Activated effector memory CD4-positive, alpha-beta T cell treated with Interleukin-2 at 50 U/mL for 16 hours (primary cell): ENCODE measurements at regions not wholly inside any gene's neighbourhood (a gene's known extent, or its start where the extent isn't known, plus 50 kb on each side); places are given as distances from the start of the nearest gene placed in this dataset.
"Not testable (repeated sequence)": the region's sequence is repeated elsewhere in the genome, so short reads cannot be mapped to it uniquely, and the experiment has no call there.

Experiments
- DNase-seq: peaks from one replicate; pipeline ENCODE4 v3.0.0-alpha.2; 2020

GRCh38 chr11:115636753-115637527, 132.7 kb upstream of the CADM1 start:
- DNase-seq: no peak

GRCh38 chr11:115633977-115634376, 129.8 kb upstream of the CADM1 start:
- not testable (repeated sequence) for DNase-seq

GRCh38 chr11:115632061-115632460, 127.8 kb upstream of the CADM1 start:
- DNase-seq: no peak

- no peak for DNase-seq
Observed at GRCh38 chr11:115631609-115632008, 127.4 kb upstream of the CADM1 start.

GRCh38 chr11:115630214-115630613, 126.0 kb upstream of the CADM1 start:
- DNase-seq: no peak

- DNase-seq: no peak
Observed at GRCh38 chr11:115629456-115630015, 125.3 kb upstream of the CADM1 start.

- no peak for DNase-seq
Observed at GRCh38 chr11:115627666-115628460, 123.6 kb upstream of the CADM1 start.

GRCh38 chr11:115627071-115627470, 122.9 kb upstream of the CADM1 start:
- DNase-seq: no peak

- no peak for DNase-seq
Observed at GRCh38 chr11:115626414-115626813, 122.2 kb upstream of the CADM1 start.

- DNase-seq: no peak
Observed at GRCh38 chr11:115625502-115625901, 121.3 kb upstream of the CADM1 start.

- DNase-seq: no peak
Observed at GRCh38 chr11:115624065-115624464, 119.8 kb upstream of the CADM1 start.

GRCh38 chr11:115623021-115623451, 118.8 kb upstream of the CADM1 start:
- DNase-seq: no peak

GRCh38 chr11:115618428-115618827, 114.2 kb upstream of the CADM1 start:
- DNase-seq: no peak

- no peak for DNase-seq
Observed at GRCh38 chr11:115617767-115618166, 113.6 kb upstream of the CADM1 start.

- no peak for DNase-seq
Observed at GRCh38 chr11:115616971-115617370, 112.8 kb upstream of the CADM1 start.

- no peak for DNase-seq
Observed at GRCh38 chr11:115613986-115614632, 109.9 kb upstream of the CADM1 start.

- no peak for DNase-seq
Observed at GRCh38 chr11:115613004-115613403, 108.8 kb upstream of the CADM1 start.

- no peak for DNase-seq
Observed at GRCh38 chr11:115612046-115612730, 108.0 kb upstream of the CADM1 start.

- DNase-seq: no peak
Observed at GRCh38 chr11:115611343-115611742, 107.1 kb upstream of the CADM1 start.

- DNase-seq: no peak
Observed at GRCh38 chr11:115610908-115611307, 106.7 kb upstream of the CADM1 start.

GRCh38 chr11:115610234-115610633, 106.0 kb upstream of the CADM1 start:
- not testable (repeated sequence) for DNase-seq

- no peak for DNase-seq
Observed at GRCh38 chr11:115608976-115609375, 104.8 kb upstream of the CADM1 start.
